ENCODE measurements at regions not wholly inside any gene's neighbourhood (a gene's known extent, or its start where the extent isn't known, plus 50 kb on each side); places are given as distances from the start of the nearest gene placed in this dataset.

DNA sequence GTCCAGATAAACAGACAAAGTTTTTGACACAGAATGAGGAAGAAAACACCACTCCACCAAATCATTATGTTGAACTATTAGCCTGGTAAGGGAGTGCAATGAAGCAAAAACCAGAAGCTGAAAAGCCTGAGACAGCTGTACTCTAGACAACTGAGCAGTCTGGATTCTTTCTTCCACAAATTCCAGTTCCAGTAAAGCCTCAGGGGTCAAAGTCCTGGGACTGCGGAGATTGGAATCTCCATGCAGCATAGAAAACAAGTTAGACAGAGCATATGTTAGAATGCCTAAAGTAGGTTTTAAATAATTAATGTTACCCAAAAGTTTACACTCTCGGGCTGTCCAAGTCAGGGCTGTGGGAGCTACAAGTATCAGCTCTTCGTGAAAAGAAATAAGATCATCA is 263.2 kb downstream of the TECRL start:
- TF ChIP-seq, protein P1, sequence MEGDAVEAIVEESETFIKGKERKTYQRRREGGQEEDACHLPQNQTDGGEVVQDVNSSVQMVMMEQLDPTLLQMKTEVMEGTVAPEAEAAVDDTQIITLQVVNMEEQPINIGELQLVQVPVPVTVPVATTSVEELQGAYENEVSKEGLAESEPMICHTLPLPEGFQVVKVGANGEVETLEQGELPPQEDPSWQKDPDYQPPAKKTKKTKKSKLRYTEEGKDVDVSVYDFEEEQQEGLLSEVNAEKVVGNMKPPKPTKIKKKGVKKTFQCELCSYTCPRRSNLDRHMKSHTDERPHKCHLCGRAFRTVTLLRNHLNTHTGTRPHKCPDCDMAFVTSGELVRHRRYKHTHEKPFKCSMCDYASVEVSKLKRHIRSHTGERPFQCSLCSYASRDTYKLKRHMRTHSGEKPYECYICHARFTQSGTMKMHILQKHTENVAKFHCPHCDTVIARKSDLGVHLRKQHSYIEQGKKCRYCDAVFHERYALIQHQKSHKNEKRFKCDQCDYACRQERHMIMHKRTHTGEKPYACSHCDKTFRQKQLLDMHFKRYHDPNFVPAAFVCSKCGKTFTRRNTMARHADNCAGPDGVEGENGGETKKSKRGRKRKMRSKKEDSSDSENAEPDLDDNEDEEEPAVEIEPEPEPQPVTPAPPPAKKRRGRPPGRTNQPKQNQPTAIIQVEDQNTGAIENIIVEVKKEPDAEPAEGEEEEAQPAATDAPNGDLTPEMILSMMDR (IDR thresholded peaks at IDR 0.05), result no peak
- TF ChIP-seq POLR2A (IDR thresholded peaks at IDR 0.05), result no peak
- TF ChIP-seq EP300 (IDR thresholded peaks at IDR 0.05), result no peak
